Caco-2 (cell line): ENCODE measurements at regions not wholly inside any gene's neighbourhood (a gene's known extent, or its start where the extent isn't known, plus 50 kb on each side); places are given as distances from the start of the nearest gene placed in this dataset.

Experiments
- BruUV-seq: library from RNA; stranded (reverse); fragments of 400-500 nt; replicated peaks from 2 replicates; lab custom pipeline; 2021; lab: Mats Ljungman, UMichigan
- CTCF ChIA-PET: fragments of 300-600 bp; sonication (Branson Sonifier 250); formaldehyde crosslinking; loops from one replicate; lab custom pipeline; 2022; ENCODE audit warnings: antibody characterized with exemption; lab: Charles Lee
- POLR2A ChIA-PET: fragments of 300-600 bp; sonication (Branson Sonifier 250); formaldehyde crosslinking; loops from one replicate; lab custom pipeline; 2022; ENCODE audit warnings: antibody characterized with exemption; lab: Charles Lee
- DNase-seq, 2 experiments: peaks; one replicate each; pipeline versions ENCODE4 v3.0.0 to v3.0.0-alpha.2; 2020 to 2022
- H3K27me3 ChIP-seq: replicated peaks from 2 replicates; pipeline ENCODE4 v1.6.0; 2011; ENCODE audit warnings: low read length; ENCODE audit not compliant: control insufficient read depth, insufficient read depth
- H3K36me3 ChIP-seq: 2 replicates; pipeline ENCODE4 v1.5.1; 2011; ENCODE audit warnings: low read length; ENCODE audit not compliant: control insufficient read depth, insufficient read depth
- H3K4me1 ChIP-seq: fragments of 250-450 bp; sonication (Bioruptor Pico); 2 replicates; pipeline ENCODE4 v1.5.1; 2020; ENCODE audit warnings: mild to moderate bottlenecking
- H3K4me3 ChIP-seq: 2 replicates; pipeline ENCODE4 v1.5.1; 2011; ENCODE audit warnings: low read depth, mild to moderate bottlenecking, control low read depth, low read length
- H3K9me3 ChIP-seq: fragments of 250-450 bp; sonication (Bioruptor Pico); 2 replicates; pipeline ENCODE4 v1.5.1; 2020; ENCODE audit warnings: mild to moderate bottlenecking, moderate library complexity
- H3K27ac Mint-ChIP-seq: one replicate; pipeline ENCODE4 v1.8.0; 2022; ENCODE audit warnings: mixed read lengths; ENCODE audit not compliant: unreplicated experiment
- H3K27me3 Mint-ChIP-seq: one replicate; pipeline ENCODE4 v1.8.0; 2022; ENCODE audit warnings: mixed read lengths; ENCODE audit not compliant: insufficient read depth, unreplicated experiment
- H3K36me3 Mint-ChIP-seq: one replicate; pipeline ENCODE4 v1.8.0; 2022; ENCODE audit warnings: mild to moderate bottlenecking, mixed read lengths; ENCODE audit not compliant: insufficient read depth, unreplicated experiment
- H3K4me1 Mint-ChIP-seq: one replicate; pipeline ENCODE4 v1.8.0; 2022; ENCODE audit warnings: low read depth, mixed read lengths; ENCODE audit not compliant: unreplicated experiment
- H3K4me3 Mint-ChIP-seq: one replicate; pipeline ENCODE4 v1.8.0; 2022; ENCODE audit warnings: mild to moderate bottlenecking, moderate library complexity, mixed read lengths; ENCODE audit not compliant: unreplicated experiment
- H3K9me3 Mint-ChIP-seq: one replicate; pipeline ENCODE4 v1.8.0; 2022; ENCODE audit warnings: mixed read lengths; ENCODE audit not compliant: unreplicated experiment
- intact Hi-C: fragments of 100-400 bp; cut with micrococcal nuclease; formaldehyde crosslinking; loops from one replicate; pipeline ENCODE4 v1.10.0; 2022; ENCODE audit not compliant: unreplicated experiment
- TF ChIP-seq, protein P1 (sequence below), 2 experiments: fragments of 200-600 bp in 1 of 2; IDR thresholded peaks; 1 replicate in 1 of 2; 2 replicates in 1 of 2; pipeline versions ENCODE4 v1.5.1 to v1.8.0; 2011 to 2022; ENCODE audit warnings: antibody characterized with exemption in 1 of 2, control low read depth in 1 of 2, inconsistent platforms in 1 of 2, low read depth in 1 of 2, low read length in 1 of 2, mild to moderate bottlenecking in 1 of 2, moderate library complexity in 1 of 2; ENCODE audit not compliant: insufficient read depth in 1 of 2, severe bottlenecking in 1 of 2, unreplicated experiment in 1 of 2

GRCh38 chr5:28707706-28708105 lies 1669.3 kb upstream of the CDH9 start:
- H3K36me3 ChIP-seq: no peaks in the 10 kb centered on the region
- CTCF ChIA-PET: no interaction called here
- Mint-ChIP-seq H3K4me1 (no peaks in the 10 kb centered on the region), H3K27me3 (no peaks in the 10 kb centered on the region), H3K36me3 (no peaks in the 10 kb centered on the region), H3K9me3 (no peaks in the 10 kb centered on the region), H3K4me3 (no peak overlapping the region), H3K27ac (no peak overlapping the region)
- DNase-seq: no peak
- no peaks in the 10 kb centered on the region for H3K4me1 ChIP-seq
- no peak overlapping the region for H3K4me3 ChIP-seq
- intact Hi-C loops: no loop called here
- BruUV-seq: no TSS peak
- H3K27me3 ChIP-seq: no peaks in the 10 kb centered on the region
- POLR2A ChIA-PET: no interaction called here
- TF ChIP-seq, protein P1, sequence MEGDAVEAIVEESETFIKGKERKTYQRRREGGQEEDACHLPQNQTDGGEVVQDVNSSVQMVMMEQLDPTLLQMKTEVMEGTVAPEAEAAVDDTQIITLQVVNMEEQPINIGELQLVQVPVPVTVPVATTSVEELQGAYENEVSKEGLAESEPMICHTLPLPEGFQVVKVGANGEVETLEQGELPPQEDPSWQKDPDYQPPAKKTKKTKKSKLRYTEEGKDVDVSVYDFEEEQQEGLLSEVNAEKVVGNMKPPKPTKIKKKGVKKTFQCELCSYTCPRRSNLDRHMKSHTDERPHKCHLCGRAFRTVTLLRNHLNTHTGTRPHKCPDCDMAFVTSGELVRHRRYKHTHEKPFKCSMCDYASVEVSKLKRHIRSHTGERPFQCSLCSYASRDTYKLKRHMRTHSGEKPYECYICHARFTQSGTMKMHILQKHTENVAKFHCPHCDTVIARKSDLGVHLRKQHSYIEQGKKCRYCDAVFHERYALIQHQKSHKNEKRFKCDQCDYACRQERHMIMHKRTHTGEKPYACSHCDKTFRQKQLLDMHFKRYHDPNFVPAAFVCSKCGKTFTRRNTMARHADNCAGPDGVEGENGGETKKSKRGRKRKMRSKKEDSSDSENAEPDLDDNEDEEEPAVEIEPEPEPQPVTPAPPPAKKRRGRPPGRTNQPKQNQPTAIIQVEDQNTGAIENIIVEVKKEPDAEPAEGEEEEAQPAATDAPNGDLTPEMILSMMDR (IDR thresholded peaks at IDR 0.05; ENCODE audit: insufficient read depth in 1 of 2, low read depth in 1 of 2, low read length in 1 of 2, severe bottlenecking in 1 of 2, unreplicated experiment in 1 of 2): no peak
- no peaks in the 10 kb centered on the region for H3K9me3 ChIP-seq

DNA sequence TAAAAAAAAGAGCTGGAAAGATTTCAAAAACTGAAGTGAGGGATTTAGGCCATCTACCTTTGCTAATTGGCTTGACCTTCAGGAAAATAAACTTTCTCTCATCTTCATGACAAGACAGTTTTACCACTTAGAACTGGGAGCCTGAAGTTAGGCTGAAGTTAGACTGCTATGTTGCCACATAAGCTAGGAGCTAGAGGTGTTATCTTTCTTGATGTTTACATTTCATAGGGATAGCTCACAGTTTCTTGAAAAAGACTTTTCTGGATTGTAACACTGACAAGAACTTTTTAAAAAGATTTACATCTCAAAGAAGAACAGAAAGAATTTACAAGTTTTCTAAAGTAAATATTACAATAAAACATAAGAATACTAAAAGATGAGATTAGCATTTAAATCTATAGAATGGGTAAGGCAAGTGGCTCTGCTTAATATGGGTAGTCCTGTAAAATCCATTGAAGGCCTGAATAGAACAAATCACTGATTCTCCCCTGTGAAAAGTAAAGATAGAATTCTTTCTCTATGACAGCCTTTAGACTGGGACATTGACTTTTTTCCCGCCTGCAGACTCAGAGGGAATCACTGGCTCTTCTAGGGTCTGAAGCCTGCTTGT lies 1665.4 kb upstream of the CDH9 start:
- TF ChIP-seq, protein P1 (IDR thresholded peaks at IDR 0.05; ENCODE audit: insufficient read depth in 1 of 2, low read depth in 1 of 2, low read length in 1 of 2, severe bottlenecking in 1 of 2, unreplicated experiment in 1 of 2): no peak
- BruUV-seq: no TSS peak
- ChIA-PET POLR2A (no interaction called here), CTCF (no interaction called here)
- Histone ChIP-seq H3K27me3 (no peaks in the 10 kb centered on the region), H3K36me3 (no peaks in the 10 kb centered on the region), H3K9me3 (no peaks in the 10 kb centered on the region), H3K4me3 (no peak overlapping the region), H3K4me1 (no peaks in the 10 kb centered on the region)
- Mint-ChIP-seq H3K27ac (no peak overlapping the region), H3K36me3 (no peaks in the 10 kb centered on the region), H3K9me3 (peaks cover 10% of the 10 kb centered on the region), H3K4me3 (no peak overlapping the region), H3K4me1 (no peaks in the 10 kb centered on the region), H3K27me3 (no peaks in the 10 kb centered on the region)
- intact Hi-C loops: no loop called here
- DNase-seq: no peak

DNA sequence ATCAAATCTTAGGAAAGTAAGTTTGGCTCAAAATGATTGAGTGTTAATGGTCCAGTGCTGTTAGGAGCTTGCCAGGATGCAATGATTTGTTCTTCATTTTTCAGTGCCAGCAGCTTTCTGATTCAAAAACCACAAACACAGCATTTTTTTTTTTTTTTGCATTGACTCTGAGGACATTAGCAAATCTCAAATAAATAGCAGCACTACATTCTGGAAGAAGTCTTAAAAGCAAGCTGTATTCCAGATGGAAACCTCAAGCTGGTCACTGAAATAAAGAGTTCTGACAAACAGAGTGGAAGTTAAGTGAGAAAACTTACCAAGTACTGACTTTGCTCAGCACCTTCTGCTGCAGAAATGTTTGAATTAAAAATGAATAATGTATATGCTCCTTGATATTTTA lies 1653.1 kb upstream of the CDH9 start:
- H3K27ac Mint-ChIP-seq: no peak overlapping the region
- Histone ChIP-seq H3K36me3 (no peaks in the 10 kb centered on the region), H3K4me1 (no peaks in the 10 kb centered on the region), H3K27me3 (no peaks in the 10 kb centered on the region), H3K9me3 (no peaks in the 10 kb centered on the region), H3K4me3 (no peak overlapping the region)
- TF ChIP-seq, protein P1 (IDR thresholded peaks at IDR 0.05; ENCODE audit: insufficient read depth in 1 of 2, low read depth in 1 of 2, low read length in 1 of 2, severe bottlenecking in 1 of 2, unreplicated experiment in 1 of 2): no peak
- no peaks in the 10 kb centered on the region for H3K36me3 Mint-ChIP-seq
- no peaks in the 10 kb centered on the region for H3K9me3 Mint-ChIP-seq
- no TSS peak for BruUV-seq
- H3K4me1 Mint-ChIP-seq: no peaks in the 10 kb centered on the region
- ChIA-PET POLR2A (no interaction called here), CTCF (no interaction called here)
- intact Hi-C loops: no loop called here
- H3K4me3 Mint-ChIP-seq: no peak overlapping the region
- H3K27me3 Mint-ChIP-seq: no peaks in the 10 kb centered on the region
- DNase-seq: no peak
